OCI-LY1 (cell line): ENCODE measurements at regions not wholly inside any gene's neighbourhood (a gene's known extent, or its start where the extent isn't known, plus 50 kb on each side); places are given as distances from the start of the nearest gene placed in this dataset.

Experiments
- H2AFZ ChIP-seq: fragments of 200-600 bp; sonication (generic), shearing (Covaris generic); 2 replicates; pipeline ENCODE4 v1.6.0; 2014; ENCODE audit warnings: antibody characterized with exemption, mild to moderate bottlenecking, low read length
- H3F3A ChIP-seq: fragments of 200-600 bp; sonication (generic), shearing (Covaris generic); 2 replicates; pipeline ENCODE4 v1.6.0; 2014; ENCODE audit warnings: mild to moderate bottlenecking, antibody characterized with exemption, low read length, moderate library complexity; ENCODE audit not compliant: insufficient read depth
- H3K27ac ChIP-seq: fragments of 200-600 bp; sonication (generic); 2 replicates; pipeline ENCODE4 v1.5.1; 2014; ENCODE audit warnings: low read length, mixed run types, mild to moderate bottlenecking, low read depth; ENCODE audit not compliant: poor library complexity, severe bottlenecking
- H3K27me3 ChIP-seq: fragments of 200-600 bp; sonication (generic); 2 replicates; pipeline ENCODE4 v1.6.0; 2014; ENCODE audit warnings: antibody characterized with exemption, mild to moderate bottlenecking, low read length, moderate library complexity; ENCODE audit not compliant: insufficient read depth
- H3K36me3 ChIP-seq: fragments of 200-600 bp; sonication (generic); 2 replicates; pipeline ENCODE4 v1.6.1; 2014; ENCODE audit warnings: mild to moderate bottlenecking, antibody characterized with exemption, low read length, moderate library complexity, mixed read lengths; ENCODE audit not compliant: insufficient read depth
- H3K4me1 ChIP-seq: fragments of 200-600 bp; sonication (generic); 2 replicates; pipeline ENCODE4 v1.5.1; 2014; ENCODE audit warnings: mild to moderate bottlenecking, low read length, moderate library complexity; ENCODE audit not compliant: insufficient read depth, severe bottlenecking
- H3K4me2 ChIP-seq: fragments of 200-600 bp; sonication (generic), shearing (Covaris generic); 2 replicates; pipeline ENCODE4 v1.6.1; 2014; ENCODE audit warnings: low read length
- H3K4me3 ChIP-seq: fragments of 200-600 bp; sonication (generic); 2 replicates; pipeline ENCODE4 v1.5.1; 2014; ENCODE audit warnings: low read length, low read depth, mild to moderate bottlenecking, mixed read lengths; ENCODE audit not compliant: poor library complexity, severe bottlenecking
- H3K79me2 ChIP-seq: fragments of 200-600 bp; shearing (Covaris generic); 2 replicates; pipeline ENCODE4 v1.6.1; 2016; ENCODE audit warnings: mixed run types, low read length, mixed read lengths; ENCODE audit not compliant: insufficient read depth
- H3K9ac ChIP-seq: fragments of 200-600 bp; sonication (generic), shearing (Covaris generic); 2 replicates; pipeline ENCODE4 v1.6.1; 2014; ENCODE audit warnings: mild to moderate bottlenecking, low read length, mixed read lengths
- H3K9me2 ChIP-seq: fragments of 200-600 bp; sonication (generic), shearing (Covaris generic); 2 replicates; pipeline ENCODE4 v1.6.1; 2014; ENCODE audit warnings: low read depth, mild to moderate bottlenecking, low read length, mixed read lengths
- H3K9me3 ChIP-seq: fragments of 200-600 bp; shearing (Covaris generic); 2 replicates; pipeline ENCODE4 v1.6.1; 2014; ENCODE audit warnings: low read length, mixed read lengths
- H4K20me1 ChIP-seq: fragments of 200-600 bp; sonication (generic), shearing (Covaris generic); 2 replicates; pipeline ENCODE4 v1.6.0; 2016; ENCODE audit warnings: mild to moderate bottlenecking, low read length; ENCODE audit not compliant: insufficient read depth
- EZH2 ChIP-seq: fragments of 200-600 bp; sonication (generic), shearing (Covaris generic); IDR thresholded peaks from 2 replicates; pipeline ENCODE4 v1.8.0; 2017; ENCODE audit warnings: borderline replicate concordance, mixed run types, mild to moderate bottlenecking, antibody characterized with exemption, low read length, moderate library complexity, mixed read lengths
- TF ChIP-seq, protein P1 (sequence below): fragments of 200-600 bp; sonication (generic), shearing (Covaris generic); IDR thresholded peaks from 2 replicates; pipeline ENCODE4 v1.5.1; 2017; ENCODE audit warnings: mild to moderate bottlenecking, antibody characterized with exemption, low read length, moderate library complexity, mixed read lengths

DNA sequence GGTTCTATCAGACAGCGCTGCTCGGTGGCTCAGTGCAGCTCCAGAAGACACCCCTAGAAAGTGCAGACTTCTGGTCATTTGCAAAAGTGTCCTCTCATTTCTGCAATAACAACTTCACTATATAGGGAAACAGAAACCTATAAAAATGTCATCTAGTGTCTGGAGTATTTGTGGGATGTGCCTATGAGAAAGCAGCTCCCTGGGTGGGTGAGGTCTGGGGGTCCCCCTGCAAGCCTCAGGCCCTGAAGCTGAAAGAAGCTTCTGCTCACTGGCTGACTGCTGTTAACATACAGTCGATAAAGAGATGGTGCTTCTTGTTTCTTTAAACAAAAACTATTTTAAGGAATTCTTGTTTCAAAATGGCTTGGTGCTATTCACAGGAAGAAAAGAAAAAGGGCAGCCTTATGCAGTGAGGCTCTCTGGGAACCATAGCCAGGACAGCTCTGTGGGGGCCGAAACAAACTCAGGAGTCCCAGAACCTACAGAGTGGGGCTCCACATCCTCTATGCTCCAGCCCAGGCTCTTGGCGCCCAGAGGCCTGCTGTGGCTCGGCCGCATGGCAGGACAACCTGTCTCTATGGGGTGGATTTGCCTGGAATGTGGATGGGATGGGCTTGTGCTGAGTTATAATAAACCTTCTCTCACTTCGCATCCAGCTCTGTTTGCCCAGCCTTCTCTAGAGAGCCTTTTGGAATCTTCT lies 109.7 kb downstream of the BANF2 start:
- Histone ChIP-seq H3F3A (no peaks in the 10 kb centered on the region), H3K4me1 (peaks cover 5% of the 10 kb centered on the region), H2AFZ (no peak overlapping the region), H3K9ac (no peak overlapping the region), H3K9me3 (no peaks in the 10 kb centered on the region), H3K9me2 (no peaks in the 10 kb centered on the region), H3K4me3 (no peak overlapping the region), H3K27ac (no peak overlapping the region), H3K27me3 (no peaks in the 10 kb centered on the region), H3K4me2 (no peak overlapping the region), H4K20me1 (no peaks in the 10 kb centered on the region), H3K79me2 (no peaks in the 10 kb centered on the region), H3K36me3 (no peaks in the 10 kb centered on the region)
- TF ChIP-seq EZH2 = no peak
- TF ChIP-seq, protein P1, sequence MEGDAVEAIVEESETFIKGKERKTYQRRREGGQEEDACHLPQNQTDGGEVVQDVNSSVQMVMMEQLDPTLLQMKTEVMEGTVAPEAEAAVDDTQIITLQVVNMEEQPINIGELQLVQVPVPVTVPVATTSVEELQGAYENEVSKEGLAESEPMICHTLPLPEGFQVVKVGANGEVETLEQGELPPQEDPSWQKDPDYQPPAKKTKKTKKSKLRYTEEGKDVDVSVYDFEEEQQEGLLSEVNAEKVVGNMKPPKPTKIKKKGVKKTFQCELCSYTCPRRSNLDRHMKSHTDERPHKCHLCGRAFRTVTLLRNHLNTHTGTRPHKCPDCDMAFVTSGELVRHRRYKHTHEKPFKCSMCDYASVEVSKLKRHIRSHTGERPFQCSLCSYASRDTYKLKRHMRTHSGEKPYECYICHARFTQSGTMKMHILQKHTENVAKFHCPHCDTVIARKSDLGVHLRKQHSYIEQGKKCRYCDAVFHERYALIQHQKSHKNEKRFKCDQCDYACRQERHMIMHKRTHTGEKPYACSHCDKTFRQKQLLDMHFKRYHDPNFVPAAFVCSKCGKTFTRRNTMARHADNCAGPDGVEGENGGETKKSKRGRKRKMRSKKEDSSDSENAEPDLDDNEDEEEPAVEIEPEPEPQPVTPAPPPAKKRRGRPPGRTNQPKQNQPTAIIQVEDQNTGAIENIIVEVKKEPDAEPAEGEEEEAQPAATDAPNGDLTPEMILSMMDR = no peak

DNA sequence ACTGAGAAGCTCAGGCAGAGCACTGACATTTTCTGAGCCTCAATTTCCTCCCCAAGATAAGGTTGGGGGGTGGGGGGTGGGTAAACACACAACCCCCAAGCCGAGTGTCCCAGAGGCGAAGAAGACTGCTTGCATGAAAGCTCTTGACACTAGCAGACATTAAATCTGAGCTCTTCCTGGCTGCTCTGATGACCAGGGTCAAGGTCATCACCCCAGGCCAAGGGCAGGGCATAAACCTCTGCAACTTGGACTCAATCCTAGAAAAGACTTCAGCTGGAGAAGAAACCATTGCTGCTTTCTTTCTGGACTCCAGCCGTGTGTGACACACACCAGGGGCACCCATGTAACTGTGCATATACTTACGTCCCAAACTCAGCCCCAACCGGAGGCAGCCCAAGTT lies 109.0 kb downstream of the BANF2 start:
- Histone ChIP-seq H3K4me3 (no peak overlapping the region), H3K27me3 (no peaks in the 10 kb centered on the region), H3K9ac (no peak overlapping the region), H3K9me2 (no peaks in the 10 kb centered on the region), H4K20me1 (no peaks in the 10 kb centered on the region), H3K36me3 (no peaks in the 10 kb centered on the region), H3F3A (no peaks in the 10 kb centered on the region), H3K9me3 (no peaks in the 10 kb centered on the region), H3K4me1 (peaks cover 5% of the 10 kb centered on the region), H3K27ac (no peak overlapping the region), H3K4me2 (no peak overlapping the region), H3K79me2 (no peaks in the 10 kb centered on the region), H2AFZ (no peak overlapping the region)
- TF ChIP-seq EZH2 = no peak
- TF ChIP-seq, protein P1 = no peak

DNA sequence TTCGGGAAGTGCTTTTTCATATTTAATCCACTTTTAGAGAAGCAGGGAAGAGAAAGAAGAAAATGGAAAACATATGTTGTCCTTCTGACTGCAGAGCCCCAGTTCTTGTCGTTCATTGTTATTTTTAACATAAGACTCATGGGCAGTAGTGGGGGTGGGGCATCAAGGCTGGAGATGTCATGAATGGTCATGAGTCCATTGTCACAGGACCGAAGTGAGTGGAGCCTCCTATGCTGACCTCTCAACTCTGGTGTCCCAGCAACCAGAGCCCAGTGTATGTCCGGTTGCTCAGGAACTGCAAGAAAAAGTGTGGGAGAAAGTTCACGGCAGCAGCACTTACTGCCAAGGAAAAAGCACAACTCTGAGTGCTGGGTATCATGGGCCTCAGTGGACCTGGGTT lies 108.6 kb downstream of the BANF2 start:
- H3K4me2 ChIP-seq = no peak overlapping the region
- no peak overlapping the region for H3K9ac ChIP-seq
- H3K79me2 ChIP-seq = no peaks in the 10 kb centered on the region
- no peaks in the 10 kb centered on the region for H3K27me3 ChIP-seq
- H3F3A ChIP-seq = no peaks in the 10 kb centered on the region
- no peaks in the 10 kb centered on the region for H3K9me3 ChIP-seq
- H3K4me1 ChIP-seq = peaks cover 5% of the 10 kb centered on the region
- no peaks in the 10 kb centered on the region for H4K20me1 ChIP-seq
- no peak overlapping the region for H2AFZ ChIP-seq
- TF ChIP-seq, protein P1 = no peak
- TF ChIP-seq EZH2 = no peak
- H3K27ac ChIP-seq = no peak overlapping the region
- no peaks in the 10 kb centered on the region for H3K9me2 ChIP-seq
- no peaks in the 10 kb centered on the region for H3K36me3 ChIP-seq
- H3K4me3 ChIP-seq = no peak overlapping the region
